GM18861 (cell line): ENCODE measurements at regions not wholly inside any gene's neighbourhood (a gene's known extent, or its start where the extent isn't known, plus 50 kb on each side); places are given as distances from the start of the nearest gene placed in this dataset.

Experiments used
- ATAC-seq: cut with Tn5 transposase; IDR thresholded peaks from one replicate; pipeline ENCODE4 v1.9.1; 2021; ENCODE audit not compliant: unreplicated experiment

DNA sequence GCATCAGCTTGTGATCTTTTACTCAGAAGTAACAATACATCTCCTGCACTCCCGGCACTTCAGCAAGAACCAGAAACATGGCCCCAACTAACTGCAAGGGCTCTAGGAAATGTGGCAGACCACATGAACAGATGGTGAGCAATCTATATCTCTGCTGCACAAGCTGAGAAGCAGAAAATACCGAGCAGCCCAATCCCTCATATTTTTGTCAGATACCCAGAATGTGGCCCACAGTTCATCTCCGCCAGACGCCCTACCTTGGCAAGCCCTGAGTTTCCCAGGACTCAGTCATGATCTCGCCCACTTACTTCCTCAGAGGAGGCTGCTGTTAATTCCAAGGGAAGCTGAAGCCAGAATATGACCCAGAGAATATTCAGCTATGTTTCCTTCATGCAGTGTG is 63.1 kb upstream of the PHACTR1 start:
- ATAC-seq, result no peak

DNA sequence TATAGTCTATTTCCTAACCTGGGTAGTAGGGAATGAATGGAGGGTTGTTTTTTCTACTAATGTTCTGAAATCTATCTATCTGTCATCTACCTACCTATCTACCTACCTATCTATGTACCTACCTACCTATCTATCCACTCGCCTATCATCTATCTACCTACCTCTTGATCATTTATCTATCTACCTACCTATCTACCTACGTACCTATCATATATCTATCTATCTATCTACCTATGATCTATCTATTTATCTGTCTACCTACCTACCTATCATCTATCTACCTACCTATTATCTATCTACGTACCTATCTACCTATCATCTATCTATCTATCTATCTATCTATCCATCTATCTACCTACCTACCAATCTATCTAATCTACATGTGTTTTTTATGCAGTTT is 62.5 kb upstream of the PHACTR1 start:
- no peak for ATAC-seq

DNA sequence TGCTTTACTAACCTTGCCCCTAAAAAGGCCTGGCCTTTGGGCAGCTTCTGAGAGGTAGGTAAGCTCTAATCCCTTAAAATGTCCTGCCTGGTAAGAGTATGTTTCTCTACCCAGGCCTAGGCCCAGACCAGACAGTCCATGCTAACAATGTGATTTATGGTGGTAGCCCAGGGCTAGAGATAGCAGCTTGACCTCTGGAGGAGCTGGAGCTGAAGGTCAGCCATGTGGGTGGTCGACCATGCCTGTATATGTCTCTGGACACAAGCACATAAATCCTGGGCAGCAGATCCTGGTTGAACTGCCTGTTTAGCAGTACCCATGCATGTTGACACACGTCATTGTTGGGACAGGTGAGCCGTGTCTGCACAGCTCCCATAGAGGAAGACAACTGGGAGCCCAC is 62.1 kb upstream of the PHACTR1 start:
- no peak for ATAC-seq

DNA sequence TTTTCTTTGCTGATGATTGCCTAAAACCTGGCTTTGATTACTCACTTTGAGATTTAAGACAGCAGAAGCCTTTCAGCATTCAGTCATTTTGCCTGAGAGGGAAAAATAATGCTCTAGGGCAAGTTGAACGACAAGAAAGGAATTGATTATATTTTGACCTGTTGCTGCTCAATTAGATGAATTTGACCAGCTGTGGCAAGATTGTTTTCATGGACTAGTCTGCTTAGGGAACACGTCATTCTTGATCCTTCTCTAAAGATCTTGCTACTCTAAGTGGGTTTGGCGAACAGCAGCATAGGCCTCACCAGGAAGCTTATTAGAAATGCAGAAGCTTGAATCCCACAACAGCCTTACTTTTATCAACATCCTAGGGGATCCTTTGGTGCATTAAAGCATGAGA is 59.7 kb upstream of the PHACTR1 start:
- no peak for ATAC-seq

DNA sequence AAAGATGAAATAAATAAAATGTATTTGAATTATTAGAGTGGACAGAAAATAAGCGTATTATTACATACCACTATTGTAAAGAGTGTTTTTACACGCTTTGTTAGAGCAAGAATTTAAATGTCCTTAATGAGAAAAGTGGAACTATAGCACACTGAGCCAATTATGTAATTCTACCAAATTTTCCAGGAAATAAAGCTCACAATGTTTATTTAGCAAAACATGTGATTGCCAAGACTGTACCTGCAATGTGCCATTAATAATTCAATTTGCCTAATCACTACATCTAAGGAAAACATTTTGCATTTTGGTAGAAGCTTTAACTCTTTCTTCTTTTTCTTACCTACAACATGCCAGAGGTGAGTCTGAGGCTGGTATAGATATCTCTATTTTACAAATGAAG is 58.7 kb upstream of the PHACTR1 start:
- no peak for ATAC-seq

DNA sequence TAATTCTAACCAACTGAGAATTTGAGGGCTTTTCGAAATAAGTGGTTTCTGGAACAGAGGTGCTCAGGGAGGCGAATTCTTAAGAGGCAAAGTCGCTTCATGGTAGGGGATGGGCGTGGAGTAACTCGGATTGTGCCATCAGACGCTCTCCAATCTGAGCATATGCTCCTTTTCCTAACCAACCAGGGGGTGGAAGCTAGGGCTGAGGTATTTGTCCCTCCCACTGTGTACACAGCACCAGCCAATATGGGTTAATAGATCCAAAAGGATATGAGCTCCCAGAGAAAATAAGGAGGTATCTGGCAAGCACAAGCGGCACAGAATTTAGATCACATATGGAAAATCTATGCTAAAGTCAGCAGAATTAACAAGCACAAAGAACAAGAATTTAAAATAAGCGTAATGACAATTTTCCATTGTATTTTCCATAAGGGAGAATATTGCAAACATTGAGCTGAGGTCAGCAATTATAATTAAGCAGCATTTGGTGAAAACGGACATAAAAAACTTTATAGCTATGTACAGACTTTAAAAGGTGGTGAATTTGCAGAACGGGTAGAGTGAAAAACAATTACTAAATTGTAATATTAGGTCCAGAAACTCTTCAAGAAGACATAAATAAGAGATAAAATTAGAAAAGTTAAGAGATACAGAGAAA is 55.0 kb upstream of the PHACTR1 start:
- ATAC-seq, result no peak
